ENCODE measurements at regions not wholly inside any gene's neighbourhood (a gene's known extent, or its start where the extent isn't known, plus 50 kb on each side); places are given as distances from the start of the nearest gene placed in this dataset.

- Histone ChIP-seq H3K9me3 (no peaks in the 10 kb centered on the region), H3K4me3 (no peak overlapping the region), H3K4me1 (no peaks in the 10 kb centered on the region), H3K36me3 (no peaks in the 10 kb centered on the region), H3K27me3 (no peaks in the 10 kb centered on the region), H3K27ac (no peak overlapping the region)
- no peak for DNase-seq
- ATAC-seq = no peak
- TF ChIP-seq CTCF (IDR thresholded peaks at IDR 0.05) = no peak
- intact Hi-C loops (cut with DNase I) = no loop called here
These were observed 204.1 kb downstream of the TTLL2 start for GRCh38 chr6:167528976-167529375.

- Histone ChIP-seq H3K27me3 (no peaks in the 10 kb centered on the region), H3K36me3 (no peaks in the 10 kb centered on the region), H3K27ac (no peak overlapping the region), H3K4me3 (no peak overlapping the region), H3K9me3 (no peaks in the 10 kb centered on the region), H3K4me1 (no peaks in the 10 kb centered on the region)
- DNase-seq (no peak), ATAC-seq (no peak)
- intact Hi-C loops (cut with DNase I) = no loop called here
- TF ChIP-seq CTCF (IDR thresholded peaks at IDR 0.05) = no peak
These were observed 204.8 kb downstream of the TTLL2 start for GRCh38 chr6:167529444-167530335.

GRCh38 chr6:167530951-167531350 is 206.1 kb downstream of the TTLL2 start:
- ATAC-seq (no peak), DNase-seq (no peak)
- no peak for TF ChIP-seq CTCF (IDR thresholded peaks at IDR 0.05)
- Histone ChIP-seq H3K27ac (no peak overlapping the region), H3K27me3 (no peaks in the 10 kb centered on the region), H3K4me3 (no peak overlapping the region), H3K4me1 (no peaks in the 10 kb centered on the region), H3K9me3 (no peaks in the 10 kb centered on the region), H3K36me3 (no peaks in the 10 kb centered on the region)
- intact Hi-C loops (cut with DNase I) = no loop called here

GRCh38 chr6:167532410-167533288 is 207.8 kb downstream of the TTLL2 start:
- intact Hi-C loops (cut with DNase I) = no loop called here
- ATAC-seq (no peak), DNase-seq (no peak)
- no peaks in the 10 kb centered on the region for H3K27me3 ChIP-seq
- no peaks in the 10 kb centered on the region for H3K36me3 ChIP-seq
- H3K27ac ChIP-seq = no peak overlapping the region
- H3K4me1 ChIP-seq = no peaks in the 10 kb centered on the region
- no peak for TF ChIP-seq CTCF (IDR thresholded peaks at IDR 0.05)
- no peaks in the 10 kb centered on the region for H3K9me3 ChIP-seq
- no peak overlapping the region for H3K4me3 ChIP-seq

- Histone ChIP-seq H3K4me3 (no peak overlapping the region), H3K9me3 (no peaks in the 10 kb centered on the region), H3K27ac (no peak overlapping the region), H3K4me1 (no peaks in the 10 kb centered on the region), H3K27me3 (no peaks in the 10 kb centered on the region), H3K36me3 (no peaks in the 10 kb centered on the region)
- ATAC-seq (no peak), DNase-seq (no peak)
- intact Hi-C loops (cut with DNase I) = no loop called here
- TF ChIP-seq CTCF (IDR thresholded peaks at IDR 0.05) = no peak
These were observed 209.0 kb downstream of the TTLL2 start for GRCh38 chr6:167533851-167534250.

Measured in upper lobe of right lung (tissue), 1 donor.